ENCODE measurements at regions not wholly inside any gene's neighbourhood (a gene's known extent, or its start where the extent isn't known, plus 50 kb on each side); places are given as distances from the start of the nearest gene placed in this dataset.
A peak's percentile ranks its signal among the peaks of the same experiment; 100 is the strongest.

DNA sequence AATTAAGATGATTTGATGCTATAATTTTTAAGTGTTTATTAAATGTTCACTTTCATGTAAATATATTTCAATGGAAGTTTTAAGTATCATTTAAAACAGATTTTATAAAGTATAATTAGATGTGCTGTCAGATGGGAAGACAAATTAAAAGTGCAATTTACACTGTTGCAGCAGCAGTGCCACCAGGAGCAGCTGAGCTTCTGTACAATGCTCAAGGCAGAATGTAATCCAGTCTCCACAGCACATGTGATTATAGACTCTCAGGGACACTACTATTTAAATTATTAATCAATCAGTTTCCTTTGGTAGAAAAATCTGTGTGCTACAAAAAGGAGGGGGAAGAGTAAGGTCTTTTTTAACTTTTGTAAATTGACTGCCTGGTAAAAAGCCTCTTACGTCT, 285.7 kb upstream of the USP15 start:
- Histone ChIP-seq H3K27me3 (replicated peaks) (no peaks in the 10 kb centered on the region), H3K36me3 (replicated peaks) (no peaks in the 10 kb centered on the region), H3K4me3 (ENCODE audit: low read depth, low read length) (no peak overlapping the region), H3K27ac (no peak overlapping the region)
- TF ChIP-seq, protein P1, sequence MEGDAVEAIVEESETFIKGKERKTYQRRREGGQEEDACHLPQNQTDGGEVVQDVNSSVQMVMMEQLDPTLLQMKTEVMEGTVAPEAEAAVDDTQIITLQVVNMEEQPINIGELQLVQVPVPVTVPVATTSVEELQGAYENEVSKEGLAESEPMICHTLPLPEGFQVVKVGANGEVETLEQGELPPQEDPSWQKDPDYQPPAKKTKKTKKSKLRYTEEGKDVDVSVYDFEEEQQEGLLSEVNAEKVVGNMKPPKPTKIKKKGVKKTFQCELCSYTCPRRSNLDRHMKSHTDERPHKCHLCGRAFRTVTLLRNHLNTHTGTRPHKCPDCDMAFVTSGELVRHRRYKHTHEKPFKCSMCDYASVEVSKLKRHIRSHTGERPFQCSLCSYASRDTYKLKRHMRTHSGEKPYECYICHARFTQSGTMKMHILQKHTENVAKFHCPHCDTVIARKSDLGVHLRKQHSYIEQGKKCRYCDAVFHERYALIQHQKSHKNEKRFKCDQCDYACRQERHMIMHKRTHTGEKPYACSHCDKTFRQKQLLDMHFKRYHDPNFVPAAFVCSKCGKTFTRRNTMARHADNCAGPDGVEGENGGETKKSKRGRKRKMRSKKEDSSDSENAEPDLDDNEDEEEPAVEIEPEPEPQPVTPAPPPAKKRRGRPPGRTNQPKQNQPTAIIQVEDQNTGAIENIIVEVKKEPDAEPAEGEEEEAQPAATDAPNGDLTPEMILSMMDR (IDR thresholded peaks at IDR 0.05; ENCODE audit: low read depth, low read length, missing control alignments): no peak
- in situ Hi-C loops (cut with HindIII; ENCODE audit: low pct_ligation_motif_present, low sequenced_read_pairs): no loop called here
- DNase-seq: no peak

DNA sequence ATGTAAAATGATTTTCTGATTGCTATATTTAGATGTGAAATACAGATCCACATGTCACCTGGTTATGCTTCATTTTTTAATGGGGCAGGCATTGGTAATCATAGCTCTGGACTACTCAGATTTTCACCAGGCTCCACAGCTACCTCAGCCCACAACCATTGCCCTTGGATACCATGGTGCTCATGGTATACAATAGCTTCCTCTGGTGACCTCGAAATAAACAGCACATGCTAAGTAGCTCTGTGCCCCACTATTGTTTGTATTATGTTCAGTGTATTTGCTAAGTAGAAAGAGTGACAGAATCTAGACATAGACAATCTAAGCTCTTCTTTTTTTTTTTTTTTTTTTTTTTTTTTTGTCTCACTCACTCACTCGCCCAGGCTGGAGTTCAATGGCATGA, 274.4 kb upstream of the USP15 start:
- DNase-seq: no peak
- H3K27me3 ChIP-seq (replicated peaks): no peaks in the 10 kb centered on the region
- no peak overlapping the region for H3K4me3 ChIP-seq (ENCODE audit: low read depth, low read length)
- TF ChIP-seq, protein P1 (IDR thresholded peaks at IDR 0.05; ENCODE audit: low read depth, low read length, missing control alignments): no peak
- no peak overlapping the region for H3K27ac ChIP-seq
- in situ Hi-C loops (cut with HindIII; ENCODE audit: low pct_ligation_motif_present, low sequenced_read_pairs): no loop called here
- H3K36me3 ChIP-seq (replicated peaks): no peaks in the 10 kb centered on the region

DNA sequence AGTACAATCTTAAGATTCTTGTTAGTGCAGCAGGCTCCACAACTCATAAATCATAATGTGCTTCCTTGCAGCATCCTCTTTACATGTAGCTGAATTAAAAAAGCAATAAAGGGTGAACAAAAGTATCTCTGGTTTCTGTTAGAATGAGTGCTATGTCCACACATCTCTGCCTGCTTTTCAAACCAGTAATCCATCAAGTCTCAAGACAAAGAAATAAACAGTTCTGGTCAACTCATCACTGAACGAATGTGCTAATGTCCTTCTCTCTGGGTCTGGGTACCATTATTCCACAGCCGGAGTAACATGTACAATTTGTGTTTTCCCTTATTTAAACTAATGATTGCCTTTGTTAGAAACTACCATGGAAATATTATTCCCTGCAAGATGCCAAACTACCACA, 273.0 kb upstream of the USP15 start:
- TF ChIP-seq, protein P1 (IDR thresholded peaks at IDR 0.05; ENCODE audit: low read depth, low read length, missing control alignments): no peak
- in situ Hi-C loops (cut with HindIII; ENCODE audit: low pct_ligation_motif_present, low sequenced_read_pairs): no loop called here
- no peak for DNase-seq
- Histone ChIP-seq H3K27ac (no peak overlapping the region), H3K36me3 (replicated peaks) (no peaks in the 10 kb centered on the region), H3K4me3 (ENCODE audit: low read depth, low read length) (no peak overlapping the region), H3K27me3 (replicated peaks) (no peaks in the 10 kb centered on the region)

DNA sequence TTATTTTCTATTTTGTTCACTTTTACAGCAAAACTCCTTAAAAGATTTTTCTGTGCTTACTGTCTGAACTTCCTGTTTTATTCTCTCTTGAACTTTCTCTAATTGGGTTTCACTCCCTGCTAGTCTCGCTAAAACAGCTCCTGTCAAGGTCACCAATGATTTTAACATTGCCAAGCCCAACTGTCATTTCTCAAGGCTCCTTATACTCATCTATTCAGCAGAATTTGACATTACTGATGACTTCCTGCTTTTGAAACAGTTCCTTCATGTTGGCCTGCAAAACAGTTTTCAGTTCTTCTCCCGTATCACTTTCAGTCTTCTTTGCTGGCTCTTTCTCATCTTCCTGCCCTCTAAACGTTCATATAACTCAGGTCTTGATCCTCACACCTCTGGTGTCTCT, 268.5 kb upstream of the USP15 start:
- H3K36me3 ChIP-seq (replicated peaks): no peaks in the 10 kb centered on the region
- H3K27ac ChIP-seq: no peak overlapping the region
- in situ Hi-C loops (cut with HindIII; ENCODE audit: low pct_ligation_motif_present, low sequenced_read_pairs): no loop called here
- TF ChIP-seq, protein P1 (IDR thresholded peaks at IDR 0.05; ENCODE audit: low read depth, low read length, missing control alignments): no peak
- H3K27me3 ChIP-seq (replicated peaks): no peaks in the 10 kb centered on the region
- DNase-seq: no peak
- H3K4me3 ChIP-seq (ENCODE audit: low read depth, low read length): no peak overlapping the region

DNA sequence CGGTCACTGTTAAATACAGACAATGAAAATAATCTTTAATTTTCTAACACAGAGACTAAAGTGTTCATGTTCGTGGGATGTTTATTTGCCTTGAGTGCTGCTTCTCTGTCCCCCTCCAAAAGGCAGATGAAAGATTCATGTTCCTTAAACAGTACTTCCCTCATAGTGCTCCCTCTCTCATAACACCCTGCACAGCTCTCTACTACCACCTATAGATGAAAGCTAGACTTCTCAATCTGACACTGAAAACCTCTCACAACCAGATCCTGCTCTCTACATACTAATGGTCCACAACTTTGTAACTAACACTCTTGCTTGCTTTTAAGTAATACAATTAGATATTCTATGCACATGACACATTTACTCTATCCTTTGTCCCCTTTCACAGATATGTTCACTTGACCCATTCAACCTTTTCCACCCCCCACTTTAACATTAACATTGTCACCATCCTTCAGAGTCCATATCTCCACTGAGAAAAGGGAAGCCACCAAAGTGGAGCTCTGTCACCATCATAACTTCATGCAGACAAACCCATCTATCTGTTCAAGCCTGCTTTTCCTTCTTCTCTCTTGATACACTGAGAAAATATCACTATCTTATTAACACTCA, 266.4 kb upstream of the USP15 start:
- no peak overlapping the region for H3K4me3 ChIP-seq (ENCODE audit: low read depth, low read length)
- no peaks in the 10 kb centered on the region for H3K36me3 ChIP-seq (replicated peaks)
- DNase-seq: peak; percentile 25
- in situ Hi-C loops (cut with HindIII; ENCODE audit: low pct_ligation_motif_present, low sequenced_read_pairs): no loop called here
- H3K27ac ChIP-seq: no peak overlapping the region
- H3K27me3 ChIP-seq (replicated peaks): no peaks in the 10 kb centered on the region
- TF ChIP-seq, protein P1 (IDR thresholded peaks at IDR 0.05; ENCODE audit: low read depth, low read length, missing control alignments): peak; percentile 72

DNA sequence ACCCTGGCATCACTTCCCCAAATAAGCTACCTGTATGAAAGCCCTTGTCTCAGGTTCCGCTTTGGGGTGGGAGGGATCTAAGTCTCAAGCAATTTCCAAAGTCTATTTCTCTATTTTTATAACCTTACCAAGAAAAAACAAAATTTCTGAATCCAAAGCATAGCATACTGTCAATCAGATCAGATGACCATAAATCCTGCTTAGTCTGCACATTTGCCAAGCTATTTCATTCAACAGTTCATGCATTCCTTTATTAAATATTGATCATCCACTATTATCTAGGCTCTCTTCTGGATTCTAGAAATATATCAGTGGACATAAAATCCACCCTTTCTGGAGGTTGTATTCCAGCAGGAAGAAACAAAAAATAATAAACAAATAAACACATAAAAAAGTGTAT, 263.5 kb upstream of the USP15 start:
- TF ChIP-seq, protein P1 (IDR thresholded peaks at IDR 0.05; ENCODE audit: low read depth, low read length, missing control alignments): no peak
- in situ Hi-C loops (cut with HindIII; ENCODE audit: low pct_ligation_motif_present, low sequenced_read_pairs): no loop called here
- no peak for DNase-seq
- no peaks in the 10 kb centered on the region for H3K36me3 ChIP-seq (replicated peaks)
- H3K4me3 ChIP-seq (ENCODE audit: low read depth, low read length): no peak overlapping the region
- no peak overlapping the region for H3K27ac ChIP-seq
- no peaks in the 10 kb centered on the region for H3K27me3 ChIP-seq (replicated peaks)

All from brain microvascular endothelial cell (primary cell).